ENCODE measurements at regions not wholly inside any gene's neighbourhood (a gene's known extent, or its start where the extent isn't known, plus 50 kb on each side); places are given as distances from the start of the nearest gene placed in this dataset.

DNA sequence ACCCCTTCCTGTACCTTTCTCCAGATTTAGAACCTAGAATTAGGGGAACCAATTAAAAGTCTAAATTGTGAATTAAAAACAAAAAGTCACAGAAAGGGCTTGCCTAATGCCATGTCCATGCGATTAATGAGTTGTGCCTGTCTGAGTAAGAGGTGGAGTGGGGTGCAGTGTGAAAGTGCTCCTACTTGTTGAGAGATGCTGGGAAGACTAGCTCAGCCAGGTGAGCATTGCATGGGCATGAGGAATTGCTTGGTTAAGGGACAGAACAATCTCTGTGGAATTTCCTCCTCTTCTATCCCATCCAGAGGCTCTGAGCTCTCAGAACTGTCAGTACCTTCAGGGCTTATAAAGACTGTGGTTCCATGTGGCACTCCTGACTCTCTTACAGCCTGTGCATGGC lies 159.0 kb upstream of the UBL3 start:
- TF ChIP-seq RAD21 (IDR thresholded peaks at IDR 0.05; ENCODE audit: low read depth) (no peak), EP300 (IDR thresholded peaks at IDR 0.05; ENCODE audit: borderline replicate concordance) (no peak), CREB1 (IDR thresholded peaks at IDR 0.05; ENCODE audit: low read depth) (no peak), TAF1 (IDR thresholded peaks at IDR 0.05; ENCODE audit: low read depth) (no peak), EGR1 (IDR thresholded peaks at IDR 0.05) (no peak), FOXM1 (IDR thresholded peaks at IDR 0.05; ENCODE audit: borderline replicate concordance, low read depth) (no peak), ZBTB7A (IDR thresholded peaks at IDR 0.05; ENCODE audit: low read depth) (no peak), CEBPB (IDR thresholded peaks at IDR 0.05) (no peak)
- TF ChIP-seq, protein P1, sequence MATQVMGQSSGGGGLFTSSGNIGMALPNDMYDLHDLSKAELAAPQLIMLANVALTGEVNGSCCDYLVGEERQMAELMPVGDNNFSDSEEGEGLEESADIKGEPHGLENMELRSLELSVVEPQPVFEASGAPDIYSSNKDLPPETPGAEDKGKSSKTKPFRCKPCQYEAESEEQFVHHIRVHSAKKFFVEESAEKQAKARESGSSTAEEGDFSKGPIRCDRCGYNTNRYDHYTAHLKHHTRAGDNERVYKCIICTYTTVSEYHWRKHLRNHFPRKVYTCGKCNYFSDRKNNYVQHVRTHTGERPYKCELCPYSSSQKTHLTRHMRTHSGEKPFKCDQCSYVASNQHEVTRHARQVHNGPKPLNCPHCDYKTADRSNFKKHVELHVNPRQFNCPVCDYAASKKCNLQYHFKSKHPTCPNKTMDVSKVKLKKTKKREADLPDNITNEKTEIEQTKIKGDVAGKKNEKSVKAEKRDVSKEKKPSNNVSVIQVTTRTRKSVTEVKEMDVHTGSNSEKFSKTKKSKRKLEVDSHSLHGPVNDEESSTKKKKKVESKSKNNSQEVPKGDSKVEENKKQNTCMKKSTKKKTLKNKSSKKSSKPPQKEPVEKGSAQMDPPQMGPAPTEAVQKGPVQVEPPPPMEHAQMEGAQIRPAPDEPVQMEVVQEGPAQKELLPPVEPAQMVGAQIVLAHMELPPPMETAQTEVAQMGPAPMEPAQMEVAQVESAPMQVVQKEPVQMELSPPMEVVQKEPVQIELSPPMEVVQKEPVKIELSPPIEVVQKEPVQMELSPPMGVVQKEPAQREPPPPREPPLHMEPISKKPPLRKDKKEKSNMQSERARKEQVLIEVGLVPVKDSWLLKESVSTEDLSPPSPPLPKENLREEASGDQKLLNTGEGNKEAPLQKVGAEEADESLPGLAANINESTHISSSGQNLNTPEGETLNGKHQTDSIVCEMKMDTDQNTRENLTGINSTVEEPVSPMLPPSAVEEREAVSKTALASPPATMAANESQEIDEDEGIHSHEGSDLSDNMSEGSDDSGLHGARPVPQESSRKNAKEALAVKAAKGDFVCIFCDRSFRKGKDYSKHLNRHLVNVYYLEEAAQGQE (IDR thresholded peaks at IDR 0.05; ENCODE audit: low read depth): no peak

All from Ishikawa (cell line).